ENCODE measurements at regions not wholly inside any gene's neighbourhood (a gene's known extent, or its start where the extent isn't known, plus 50 kb on each side); places are given as distances from the start of the nearest gene placed in this dataset.

GRCh38 chr14:98786456-98786855, 485.5 kb downstream of the BCL11B start:
- no peaks in the 10 kb centered on the region for H3K36me3 ChIP-seq (ENCODE audit: low read depth)
- DNase-seq (ENCODE audit: low spot score) (no peak), ATAC-seq (ENCODE audit: low read depth) (no peak)
- no peak overlapping the region for H3K27ac ChIP-seq (ENCODE audit: poor library complexity, severe bottlenecking)
- TF ChIP-seq, protein P1, sequence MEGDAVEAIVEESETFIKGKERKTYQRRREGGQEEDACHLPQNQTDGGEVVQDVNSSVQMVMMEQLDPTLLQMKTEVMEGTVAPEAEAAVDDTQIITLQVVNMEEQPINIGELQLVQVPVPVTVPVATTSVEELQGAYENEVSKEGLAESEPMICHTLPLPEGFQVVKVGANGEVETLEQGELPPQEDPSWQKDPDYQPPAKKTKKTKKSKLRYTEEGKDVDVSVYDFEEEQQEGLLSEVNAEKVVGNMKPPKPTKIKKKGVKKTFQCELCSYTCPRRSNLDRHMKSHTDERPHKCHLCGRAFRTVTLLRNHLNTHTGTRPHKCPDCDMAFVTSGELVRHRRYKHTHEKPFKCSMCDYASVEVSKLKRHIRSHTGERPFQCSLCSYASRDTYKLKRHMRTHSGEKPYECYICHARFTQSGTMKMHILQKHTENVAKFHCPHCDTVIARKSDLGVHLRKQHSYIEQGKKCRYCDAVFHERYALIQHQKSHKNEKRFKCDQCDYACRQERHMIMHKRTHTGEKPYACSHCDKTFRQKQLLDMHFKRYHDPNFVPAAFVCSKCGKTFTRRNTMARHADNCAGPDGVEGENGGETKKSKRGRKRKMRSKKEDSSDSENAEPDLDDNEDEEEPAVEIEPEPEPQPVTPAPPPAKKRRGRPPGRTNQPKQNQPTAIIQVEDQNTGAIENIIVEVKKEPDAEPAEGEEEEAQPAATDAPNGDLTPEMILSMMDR (IDR thresholded peaks at IDR 0.05; ENCODE audit: poor library complexity, severe bottlenecking): no peak
- peaks cover 3% of the 10 kb centered on the region for H3K27me3 ChIP-seq (ENCODE audit: insufficient read depth, poor library complexity, severe bottlenecking)
- no peaks in the 10 kb centered on the region for H3K4me1 ChIP-seq (ENCODE audit: insufficient read depth, poor library complexity, severe bottlenecking)
- H3K4me3 ChIP-seq (ENCODE audit: severe bottlenecking): no peak overlapping the region
- no peaks in the 10 kb centered on the region for H3K9me3 ChIP-seq (ENCODE audit: severe bottlenecking)

- DNase-seq (ENCODE audit: low spot score): no peak
- Histone ChIP-seq H3K36me3 (ENCODE audit: low read depth) (no peaks in the 10 kb centered on the region), H3K9me3 (ENCODE audit: severe bottlenecking) (peaks cover 6% of the 10 kb centered on the region), H3K4me3 (ENCODE audit: severe bottlenecking) (no peak overlapping the region), H3K27ac (ENCODE audit: poor library complexity, severe bottlenecking) (no peak overlapping the region), H3K27me3 (ENCODE audit: insufficient read depth, poor library complexity, severe bottlenecking) (peaks cover 3% of the 10 kb centered on the region), H3K4me1 (ENCODE audit: insufficient read depth, poor library complexity, severe bottlenecking) (no peaks in the 10 kb centered on the region)
- TF ChIP-seq, protein P1 (IDR thresholded peaks at IDR 0.05; ENCODE audit: poor library complexity, severe bottlenecking): no peak
- no peak for ATAC-seq (ENCODE audit: low read depth)
Measured at GRCh38 chr14:98791661-98792060, 480.3 kb downstream of the BCL11B start.

- TF ChIP-seq, protein P1 (IDR thresholded peaks at IDR 0.05; ENCODE audit: poor library complexity, severe bottlenecking): no peak
- Histone ChIP-seq H3K4me1 (ENCODE audit: insufficient read depth, poor library complexity, severe bottlenecking) (no peaks in the 10 kb centered on the region), H3K27ac (ENCODE audit: poor library complexity, severe bottlenecking) (no peak overlapping the region), H3K36me3 (ENCODE audit: low read depth) (no peaks in the 10 kb centered on the region), H3K9me3 (ENCODE audit: severe bottlenecking) (peaks cover 6% of the 10 kb centered on the region), H3K27me3 (ENCODE audit: insufficient read depth, poor library complexity, severe bottlenecking) (no peaks in the 10 kb centered on the region), H3K4me3 (ENCODE audit: severe bottlenecking) (no peak overlapping the region)
- DNase-seq (ENCODE audit: low spot score) (no peak), ATAC-seq (ENCODE audit: low read depth) (no peak)
Measured at GRCh38 chr14:98792171-98792570, 479.8 kb downstream of the BCL11B start.

DNA sequence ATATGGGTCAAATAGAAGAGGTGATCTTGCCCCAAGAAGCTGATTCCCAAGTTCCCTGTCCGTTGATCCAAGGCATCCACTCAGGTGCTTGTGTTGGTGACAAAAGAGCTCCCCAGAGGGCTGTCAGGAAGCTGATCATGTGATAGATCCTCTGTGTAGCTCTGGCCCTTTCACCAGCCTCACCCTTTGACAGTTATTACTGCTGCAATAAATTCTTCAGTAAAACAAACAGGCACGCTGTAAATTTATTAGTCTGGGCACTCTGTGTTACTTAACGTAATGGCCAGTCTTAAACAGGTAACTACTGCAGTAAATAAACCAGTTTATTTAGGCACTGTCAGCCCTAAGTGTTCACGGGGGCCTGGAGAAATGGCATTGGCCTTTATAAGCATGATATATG, 473.9 kb downstream of the BCL11B start:
- DNase-seq (ENCODE audit: low spot score): no peak

DNA sequence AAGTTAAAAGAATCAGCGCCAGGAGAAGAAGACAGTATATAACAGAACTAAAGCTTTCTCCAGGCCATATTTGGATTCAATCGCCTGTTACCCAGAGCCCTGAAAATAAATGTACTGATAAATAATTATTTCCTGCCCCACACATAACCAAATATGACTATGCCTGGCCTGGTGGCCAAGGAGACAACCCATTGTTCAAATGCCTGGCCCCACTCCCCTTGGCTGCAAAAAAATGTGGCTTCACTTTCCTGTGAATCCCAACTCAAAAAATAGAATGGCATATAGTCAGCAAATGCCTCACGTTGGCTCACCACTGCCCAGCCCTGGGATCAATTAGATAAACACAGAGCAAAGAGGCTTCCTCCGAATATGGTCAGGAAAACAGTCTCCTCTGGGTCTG, 472.1 kb downstream of the BCL11B start:
- no peak for DNase-seq (ENCODE audit: low spot score)

More for the DNA sequence above, 473.9 kb downstream of the BCL11B start:
- H3K27ac ChIP-seq (ENCODE audit: poor library complexity, severe bottlenecking): no peak overlapping the region
- peaks cover 6% of the 10 kb centered on the region for H3K9me3 ChIP-seq (ENCODE audit: severe bottlenecking)
- no peaks in the 10 kb centered on the region for H3K4me1 ChIP-seq (ENCODE audit: insufficient read depth, poor library complexity, severe bottlenecking)
- H3K4me3 ChIP-seq (ENCODE audit: severe bottlenecking): no peak overlapping the region
- no peaks in the 10 kb centered on the region for H3K27me3 ChIP-seq (ENCODE audit: insufficient read depth, poor library complexity, severe bottlenecking)
- ATAC-seq (ENCODE audit: low read depth): no peak
- TF ChIP-seq, protein P1 (IDR thresholded peaks at IDR 0.05; ENCODE audit: poor library complexity, severe bottlenecking): no peak
- H3K36me3 ChIP-seq (ENCODE audit: low read depth): no peaks in the 10 kb centered on the region

More for the DNA sequence above, 472.1 kb downstream of the BCL11B start:
- TF ChIP-seq, protein P1 (IDR thresholded peaks at IDR 0.05; ENCODE audit: poor library complexity, severe bottlenecking): no peak
- Histone ChIP-seq H3K27ac (ENCODE audit: poor library complexity, severe bottlenecking) (no peak overlapping the region), H3K4me1 (ENCODE audit: insufficient read depth, poor library complexity, severe bottlenecking) (no peaks in the 10 kb centered on the region), H3K9me3 (ENCODE audit: severe bottlenecking) (peaks cover 1% of the 10 kb centered on the region), H3K36me3 (ENCODE audit: low read depth) (no peaks in the 10 kb centered on the region), H3K4me3 (ENCODE audit: severe bottlenecking) (no peak overlapping the region), H3K27me3 (ENCODE audit: insufficient read depth, poor library complexity, severe bottlenecking) (no peaks in the 10 kb centered on the region)
- no peak for ATAC-seq (ENCODE audit: low read depth)

Data from RWPE2 (cell line).